HL-60/S4 treated with phorbol 12-myristate 13-acetate at 8.2 ng/mL for 4 days and 3 days (cell line): ENCODE measurements at regions not wholly inside any gene's neighbourhood (a gene's known extent, or its start where the extent isn't known, plus 50 kb on each side); places are given as distances from the start of the nearest gene placed in this dataset.
"Not testable (repeated sequence)": the region's sequence is repeated elsewhere in the genome, so short reads cannot be mapped to it uniquely, and the experiment has no call there.

ENCODE experiments used
- in situ Hi-C: fragments of 300-500 bp; cut with MboI; formaldehyde crosslinking; loops from 2 replicates; pipeline ENCODE4 v1.15.0; 2022; ENCODE audit warnings: low sequenced_read_pairs

DNA sequence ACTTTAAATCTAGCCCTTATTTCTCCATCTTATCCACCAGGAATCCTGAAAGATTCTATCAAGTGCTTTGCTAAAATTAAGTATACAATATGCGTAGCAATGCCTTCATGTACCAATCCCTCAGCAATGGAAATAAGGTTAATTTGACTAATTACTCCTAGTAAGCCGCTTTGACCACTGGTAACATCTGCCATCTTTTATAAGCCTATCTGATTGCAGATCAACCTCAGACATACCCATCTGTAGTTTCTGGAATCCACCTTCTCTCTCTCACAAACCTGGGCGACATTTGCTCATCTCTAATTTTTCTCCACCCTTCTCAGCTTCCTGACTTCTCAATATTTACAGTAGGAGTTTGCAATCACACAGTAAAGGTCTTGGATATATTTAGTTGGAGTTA lies 138.8 kb upstream of the CRHR1 start:
- in situ Hi-C loops = loop anchor here (10.0 kb wide), 1 partner anchor 179 kb away; no protein-coding TSS in a partner anchor

DNA sequence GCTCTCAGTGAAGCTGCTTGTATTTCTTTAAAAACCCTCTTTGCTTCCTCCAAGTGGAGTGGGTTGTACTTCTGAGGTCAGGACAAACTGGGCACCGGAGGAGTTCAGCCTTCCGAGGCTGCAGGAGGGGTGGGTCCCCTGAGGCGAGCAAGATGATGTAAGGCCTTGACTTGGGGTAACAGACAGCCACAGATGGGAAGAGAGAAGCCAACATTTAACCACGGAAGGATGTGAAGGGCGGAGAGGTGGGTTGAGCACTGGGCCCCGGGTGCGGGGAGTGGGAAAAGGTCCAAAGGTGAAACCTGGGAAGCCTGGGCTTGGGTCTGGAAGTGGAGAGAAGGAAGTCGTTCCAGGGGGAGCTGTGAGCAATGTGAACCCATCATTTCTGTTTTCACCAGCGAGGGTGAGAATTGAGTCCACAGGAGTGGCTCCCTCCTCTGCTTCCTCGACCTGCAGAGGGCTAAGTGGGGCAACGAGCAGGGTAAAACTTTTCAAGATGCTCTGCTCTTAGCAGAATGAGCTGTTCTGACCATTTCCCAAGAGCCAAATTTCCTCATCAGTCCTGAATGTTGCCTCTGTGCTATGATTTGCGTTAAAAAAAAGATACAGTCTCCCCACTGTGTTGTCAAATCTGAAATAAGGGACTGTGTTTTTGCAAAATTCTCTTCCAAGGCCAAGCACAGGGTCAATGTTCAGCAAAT lies 137.7 kb upstream of the CRHR1 start:
- in situ Hi-C loops = loop anchor here (10.0 kb wide), 1 partner anchor 178 kb away; no protein-coding TSS in a partner anchor

DNA sequence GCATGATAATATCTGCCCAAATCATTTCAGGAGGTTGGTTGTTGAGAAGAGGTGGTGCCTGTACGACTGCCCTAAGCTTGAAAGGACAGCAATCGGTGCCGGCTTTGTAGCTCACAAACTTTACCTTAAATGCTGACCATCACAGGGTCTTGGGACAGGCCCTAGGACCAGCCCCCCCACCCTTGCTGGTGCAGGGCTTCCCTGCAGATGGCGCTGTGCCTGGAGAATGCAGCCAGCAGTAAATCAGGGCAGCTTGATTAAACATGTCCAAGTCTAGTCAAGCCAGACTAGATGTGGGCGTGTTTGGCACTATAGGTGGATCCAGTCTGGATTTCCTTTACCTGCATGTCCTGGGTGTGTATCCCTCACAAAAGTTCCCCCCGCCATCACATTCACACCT lies 135.5 kb upstream of the CRHR1 start:
- in situ Hi-C loops = loop anchor here (10.0 kb wide), 1 partner anchor 176 kb away; no protein-coding TSS in a partner anchor

DNA sequence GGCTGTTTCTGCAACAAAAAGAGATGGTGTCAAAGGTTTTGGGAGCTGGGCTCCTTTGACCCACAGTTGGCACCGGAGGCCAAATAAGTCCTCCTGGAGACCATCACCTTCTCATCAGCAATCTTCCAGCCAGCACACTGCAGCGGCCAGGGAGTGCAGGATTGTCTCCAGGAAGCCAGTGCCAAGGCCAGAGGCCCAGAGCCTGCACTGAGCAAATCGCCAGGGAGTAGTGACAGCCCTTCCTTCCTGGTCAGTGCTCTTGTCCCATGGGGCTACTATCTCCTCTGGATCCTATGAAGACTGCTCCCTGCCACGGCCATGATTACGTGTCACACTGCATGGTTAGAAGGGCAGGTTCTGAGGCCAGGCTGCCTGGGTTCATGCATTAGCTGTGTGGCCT lies 134.3 kb upstream of the CRHR1 start:
- in situ Hi-C loops = loop anchor here (10.0 kb wide), 1 partner anchor 175 kb away; no protein-coding TSS in a partner anchor

DNA sequence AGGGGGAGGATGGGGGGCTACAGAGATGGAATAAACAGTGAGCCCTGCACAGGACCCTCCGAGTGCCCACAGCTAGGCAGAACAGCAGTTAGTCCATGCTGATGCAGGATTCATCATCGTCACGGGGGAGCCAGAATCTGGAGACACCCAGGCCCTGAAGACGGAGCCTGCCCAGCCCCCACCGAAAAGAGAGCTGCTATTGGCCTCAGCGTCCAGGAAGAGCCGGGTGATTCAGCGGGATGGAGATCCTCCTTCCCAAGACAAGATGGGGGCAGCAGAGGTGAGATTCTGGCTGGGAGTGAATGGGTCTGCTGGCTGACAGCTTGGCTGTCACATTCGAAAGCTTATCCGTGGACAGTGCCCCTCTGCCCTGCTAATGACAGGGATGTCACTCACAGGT lies 133.6 kb upstream of the CRHR1 start:
- in situ Hi-C loops = no loop called here

DNA sequence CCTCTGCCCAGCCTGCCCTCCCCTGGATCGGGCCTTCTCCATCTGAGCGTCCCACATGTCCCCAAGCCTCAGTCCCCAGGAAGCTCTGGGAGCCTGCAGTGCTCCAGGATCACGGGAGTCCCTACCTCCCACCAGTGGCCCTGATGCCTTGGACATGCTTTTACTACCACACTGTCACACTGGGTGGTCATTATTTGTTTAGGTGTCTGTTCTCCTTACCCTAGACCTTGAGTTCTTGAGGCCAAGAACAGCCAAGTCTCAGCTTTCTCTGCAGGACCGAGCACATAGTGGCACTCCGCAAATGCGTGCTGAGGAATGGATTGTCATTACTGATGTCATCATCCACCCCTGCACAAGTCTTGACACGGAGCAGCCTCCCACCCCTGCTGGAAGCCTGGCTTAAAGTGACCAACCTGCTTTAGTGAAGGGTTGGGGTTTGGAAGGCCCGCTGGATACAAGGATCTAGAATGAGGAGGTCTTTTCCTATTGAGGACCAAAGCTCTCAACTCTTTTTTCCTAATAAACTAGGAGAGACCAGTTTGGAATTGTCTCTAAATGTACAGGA lies 132.9 kb upstream of the CRHR1 start:
- in situ Hi-C loops = no loop called here

DNA sequence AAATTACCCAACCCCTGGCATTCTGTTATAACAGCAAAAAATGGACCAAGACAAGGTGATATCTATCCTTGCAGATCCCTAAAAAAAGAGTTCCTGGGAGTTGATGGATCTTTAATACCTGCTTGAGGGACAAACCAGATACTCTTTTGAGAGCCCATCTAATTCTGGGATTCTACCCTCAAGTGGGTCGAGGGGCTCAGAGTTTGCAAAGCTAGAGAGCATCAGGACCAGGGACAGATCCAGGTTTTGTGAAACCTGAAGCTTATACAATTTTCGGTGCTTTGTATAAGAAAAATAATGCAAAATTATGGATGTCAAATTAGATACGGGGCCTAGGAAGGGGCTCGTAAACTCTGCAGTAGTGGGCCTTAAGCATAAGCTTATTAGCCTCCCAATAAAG lies 130.5 kb upstream of the CRHR1 start:
- in situ Hi-C loops = no loop called here

DNA sequence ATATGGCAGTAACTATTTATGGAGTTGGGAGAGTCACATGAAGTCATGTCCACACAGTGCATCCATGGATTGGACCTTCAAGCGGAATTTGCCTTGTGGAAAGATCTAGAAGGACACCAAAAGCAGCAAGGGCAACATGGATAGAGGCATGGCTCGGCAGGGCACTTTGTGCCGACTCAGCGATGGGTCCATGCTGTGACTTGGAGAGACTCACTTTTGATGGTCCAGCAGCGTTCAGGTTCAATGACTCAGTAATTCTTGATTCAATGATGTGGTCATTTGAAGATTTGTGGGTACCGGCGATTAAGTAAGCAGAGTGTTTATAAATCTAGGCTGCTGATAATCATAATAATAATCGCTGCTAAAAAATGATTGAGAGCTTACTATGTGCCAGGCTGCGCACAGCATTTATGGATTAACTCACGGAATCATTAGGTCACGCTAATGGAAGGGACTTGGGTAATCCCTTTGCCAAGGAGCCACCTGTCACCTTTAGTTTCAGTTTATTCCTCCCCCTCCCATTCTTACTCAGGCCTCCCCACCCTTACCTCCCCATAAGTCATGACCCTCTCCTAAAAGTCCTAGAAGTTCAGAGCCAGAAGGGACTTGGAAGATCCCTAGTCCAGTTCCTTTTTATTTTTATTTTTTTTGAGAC lies 127.5 kb upstream of the CRHR1 start:
- in situ Hi-C loops = no loop called here

DNA sequence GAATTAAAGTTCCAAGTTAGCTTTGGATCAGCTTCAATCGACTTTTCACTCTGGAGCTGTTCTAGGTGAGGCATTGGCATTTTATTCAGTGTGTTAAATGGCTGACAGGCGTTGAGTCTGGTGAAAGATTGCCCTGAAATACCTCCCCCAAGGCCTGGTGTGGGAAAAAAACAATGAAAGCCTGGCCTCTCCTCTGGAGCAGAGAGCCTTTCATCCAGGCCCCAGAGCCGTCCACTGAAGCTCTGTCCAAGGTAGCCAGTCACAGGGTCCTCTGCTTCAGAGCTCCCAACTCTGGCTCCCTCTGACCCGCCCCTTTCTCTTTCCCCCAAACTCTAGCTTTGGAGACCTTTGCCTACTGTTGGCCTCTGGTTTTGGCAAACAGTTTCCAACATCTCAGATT lies 123.6 kb upstream of the CRHR1 start:
- in situ Hi-C loops = no loop called here

DNA sequence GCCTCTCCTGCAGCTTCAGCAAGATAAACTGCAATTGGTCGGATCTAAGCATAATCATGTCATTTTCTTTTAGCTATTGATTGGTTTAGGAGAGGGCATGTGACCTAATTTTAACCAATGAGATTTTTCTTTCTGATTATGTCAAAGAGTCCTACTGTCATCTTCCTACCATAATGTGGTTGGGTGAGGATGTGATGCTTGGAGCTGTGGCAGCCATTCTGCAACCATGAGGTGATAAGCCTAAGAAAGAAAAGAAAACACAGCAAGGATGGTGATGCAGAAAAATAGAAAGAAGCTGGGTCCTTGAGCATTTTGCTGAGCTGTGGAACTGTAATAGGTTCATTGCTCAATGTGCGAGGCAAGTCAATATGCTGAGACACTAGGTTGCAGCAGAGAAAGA lies 121.7 kb upstream of the CRHR1 start:
- in situ Hi-C loops = no loop called here

DNA sequence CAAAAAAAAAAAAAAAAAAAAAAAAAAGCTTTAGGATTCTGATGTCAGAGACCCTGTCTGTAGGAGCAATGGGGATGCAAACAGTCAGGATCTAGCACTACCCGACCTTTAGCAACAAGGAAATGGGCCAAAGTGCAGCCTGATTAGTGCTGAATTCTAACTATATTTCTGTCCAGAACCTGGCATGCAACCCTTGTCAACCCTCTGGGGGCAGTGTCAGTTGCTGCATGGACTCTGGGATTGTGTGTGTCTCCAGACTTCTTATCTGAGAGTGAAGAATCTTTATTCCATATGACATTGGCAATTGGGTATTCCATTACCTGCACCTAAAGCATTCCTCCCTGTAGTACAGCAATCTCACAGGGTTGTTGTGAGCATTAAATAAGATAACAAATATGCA lies 120.3 kb upstream of the CRHR1 start:
- in situ Hi-C loops = no loop called here

DNA sequence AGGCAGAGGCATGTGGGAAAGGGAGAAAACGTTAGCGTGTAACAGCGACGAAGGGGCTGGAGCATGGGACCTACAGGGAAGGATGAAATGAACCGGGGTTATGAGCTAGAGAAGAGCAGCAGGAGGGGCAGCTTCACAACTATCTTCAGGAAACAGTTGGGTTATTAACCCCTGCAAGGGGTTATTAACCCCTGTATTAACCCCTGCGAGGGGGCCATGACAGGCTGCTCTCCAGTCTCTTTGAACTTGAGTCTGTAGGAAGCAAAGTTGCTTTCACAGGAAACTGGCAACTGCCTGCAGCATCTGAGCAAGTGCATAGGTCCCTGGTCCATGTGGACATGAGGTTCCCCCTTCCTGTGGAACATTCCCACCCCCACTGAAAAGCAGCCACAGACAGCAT lies 119.2 kb upstream of the CRHR1 start:
- in situ Hi-C loops = no loop called here

DNA sequence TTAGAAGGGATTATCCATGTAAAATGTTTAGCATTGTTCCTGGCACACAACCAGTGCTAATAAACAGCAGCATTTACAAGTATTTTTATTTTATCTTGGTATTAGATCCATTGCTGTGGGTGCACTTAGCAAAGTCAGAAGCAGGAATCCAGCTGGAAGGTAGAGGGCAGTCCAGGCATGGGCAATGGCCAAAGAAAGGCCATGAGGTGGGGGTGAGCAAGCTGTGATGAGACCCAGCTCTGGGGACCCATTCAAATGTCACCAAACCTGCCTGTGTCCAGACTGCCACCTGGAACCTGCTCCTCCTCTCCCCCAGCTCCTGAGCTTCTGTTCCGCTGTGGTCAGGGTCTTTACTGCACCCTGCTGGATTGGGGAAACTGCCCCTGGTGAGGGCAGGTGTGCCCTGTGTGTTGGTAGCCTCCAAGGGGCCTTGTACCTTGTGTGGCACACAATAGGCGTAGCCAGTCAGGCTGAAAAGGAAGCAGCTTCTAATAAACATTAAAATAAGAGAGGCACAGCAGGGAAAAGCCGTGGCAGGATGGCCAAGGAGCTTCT lies 118.0 kb upstream of the CRHR1 start:
- in situ Hi-C loops = no loop called here

DNA sequence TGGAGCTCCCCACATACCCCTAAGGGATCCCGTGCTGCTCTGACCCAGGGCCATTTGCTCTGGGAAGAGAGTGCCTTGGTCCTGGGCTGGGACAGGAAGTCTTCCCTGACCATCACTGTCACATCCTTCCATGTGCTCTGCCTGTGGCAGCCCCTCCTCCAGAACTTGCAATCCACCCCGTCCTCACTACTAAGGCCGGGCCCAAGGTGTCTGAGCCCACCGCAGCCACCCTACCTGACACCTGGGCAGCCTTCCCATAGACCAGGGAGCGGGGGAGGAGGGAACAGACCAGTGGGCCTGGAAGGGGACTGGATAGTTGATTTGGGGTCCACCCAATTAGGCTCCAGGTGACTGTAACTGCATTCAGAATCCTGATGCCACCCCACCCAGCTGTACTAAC lies 117.5 kb upstream of the CRHR1 start:
- in situ Hi-C loops = no loop called here

DNA sequence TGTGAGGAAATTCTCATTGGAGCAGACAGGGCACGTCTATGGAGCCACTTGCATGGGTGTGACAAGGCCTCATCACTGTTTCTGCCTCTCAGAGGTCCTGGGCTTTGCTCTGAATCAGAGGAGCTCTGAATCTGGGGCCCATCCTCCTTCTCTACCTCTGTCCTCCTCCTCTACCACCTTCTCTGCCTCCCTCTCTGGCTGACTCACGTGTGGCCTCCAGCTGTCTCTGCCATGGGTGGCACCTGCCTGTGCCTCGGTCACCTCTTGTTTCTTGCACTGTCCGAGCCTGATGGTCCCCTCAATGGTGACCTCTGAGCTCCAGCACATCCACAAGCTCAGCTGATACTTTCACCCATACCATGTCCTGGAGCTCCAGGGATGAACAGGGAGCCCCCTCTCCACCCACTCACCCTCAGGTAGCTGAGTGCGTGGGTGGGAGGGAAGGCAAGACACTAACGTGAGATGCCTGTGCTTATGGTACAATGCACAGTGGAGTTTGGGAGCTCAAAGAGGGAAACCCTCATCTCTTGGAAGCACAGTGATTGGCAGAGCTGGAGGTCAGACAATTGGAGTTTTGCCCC lies 116.4 kb upstream of the CRHR1 start:
- in situ Hi-C loops = no loop called here

DNA sequence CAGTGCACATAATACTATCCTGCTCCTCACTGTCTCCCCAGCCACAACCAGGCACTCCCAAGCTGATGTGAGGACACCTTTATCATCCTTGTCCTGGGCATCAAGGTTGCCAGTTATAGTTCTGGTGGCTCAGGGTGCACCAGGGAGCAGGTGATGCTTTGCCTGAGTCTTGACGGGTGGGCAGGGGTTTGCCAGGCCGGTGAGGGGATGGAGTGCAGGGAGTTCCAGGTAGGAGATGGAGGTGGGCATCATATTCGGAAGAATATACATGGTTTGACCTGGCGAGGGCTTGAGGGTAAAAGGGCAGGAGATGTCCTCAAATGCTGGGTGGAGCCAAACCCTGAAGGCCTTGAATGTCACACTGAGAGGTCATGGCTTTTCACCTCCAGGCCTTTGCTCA lies 115.8 kb upstream of the CRHR1 start:
- in situ Hi-C loops = no loop called here

DNA sequence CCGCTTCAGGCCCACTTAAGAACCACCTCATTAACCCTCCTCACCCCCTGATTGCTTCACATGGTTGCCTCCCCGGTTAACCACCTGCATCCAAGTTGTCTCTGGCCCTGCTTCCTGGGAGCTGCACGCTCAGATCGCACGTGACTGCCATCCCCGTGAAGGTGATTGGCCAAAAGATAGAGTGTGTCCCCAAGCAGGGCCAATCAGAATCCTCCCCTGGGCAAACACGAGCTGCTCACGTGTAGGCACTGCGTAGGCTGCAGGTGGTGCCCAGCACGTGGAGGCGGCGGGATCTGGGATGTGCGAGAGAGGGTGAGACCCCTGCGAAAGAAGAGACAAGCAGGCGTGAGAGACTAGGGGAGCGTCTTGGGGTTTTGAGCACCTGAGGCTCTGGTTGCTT lies 111.8 kb upstream of the CRHR1 start:
- in situ Hi-C loops = no loop called here

DNA sequence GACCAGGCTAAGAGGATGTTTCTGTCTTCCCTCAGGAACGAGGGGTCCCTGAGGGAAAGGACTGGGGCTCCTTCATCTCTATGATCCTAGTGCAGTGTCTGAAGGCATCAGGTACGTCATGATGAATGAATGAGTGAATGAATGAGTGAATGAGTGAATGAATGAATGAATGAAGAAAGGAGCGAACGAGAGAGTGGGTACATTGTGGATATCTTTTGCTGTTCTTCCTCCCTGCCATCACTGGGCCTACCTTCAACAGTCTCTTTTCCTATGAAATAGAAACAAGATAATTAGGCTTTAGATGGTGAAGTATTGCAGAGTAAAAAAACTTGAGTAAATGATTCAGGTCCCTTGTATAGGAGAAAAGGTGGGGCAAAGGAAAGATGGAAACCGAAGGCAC lies 111.3 kb upstream of the CRHR1 start:
- in situ Hi-C loops = no loop called here

DNA sequence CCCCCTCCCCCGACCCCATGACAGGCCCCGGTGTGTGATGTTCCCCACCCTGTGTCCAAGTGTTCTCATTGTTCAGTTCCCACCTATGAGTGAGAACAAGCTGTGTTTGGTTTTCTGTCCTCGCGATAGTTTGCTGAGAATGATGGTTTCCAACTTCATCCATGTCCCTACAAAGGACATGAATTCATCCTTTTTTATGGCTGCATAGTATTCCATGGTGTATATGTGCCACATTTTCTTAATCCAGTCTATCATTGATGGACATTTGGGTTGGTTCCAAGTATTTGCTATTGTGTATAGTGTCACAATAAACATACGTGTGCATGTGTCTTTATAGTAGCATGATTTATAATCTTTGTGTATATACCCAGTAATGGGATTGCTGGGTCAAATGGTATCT lies 110.4 kb upstream of the CRHR1 start:
- in situ Hi-C loops = not testable (repeated sequence)

DNA sequence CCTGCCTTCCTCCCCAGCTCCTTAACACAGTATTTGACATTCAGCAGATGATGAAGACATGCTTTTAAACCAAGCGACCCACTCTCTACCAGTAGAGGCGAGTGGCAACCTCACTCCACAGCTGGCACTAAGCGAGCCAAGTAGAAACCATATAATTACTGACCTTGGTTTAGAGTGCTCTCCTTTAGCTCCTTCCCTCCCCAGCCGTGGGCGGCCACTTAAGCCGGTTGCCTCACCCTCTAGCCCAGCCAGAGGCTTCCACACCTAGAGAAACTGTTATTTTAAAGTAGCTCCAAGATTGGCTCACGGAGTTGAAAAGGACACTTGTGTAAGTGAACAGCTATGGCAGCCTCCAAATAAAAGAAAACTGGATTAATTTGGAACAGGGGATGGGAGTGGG lies 109.1 kb upstream of the CRHR1 start:
- in situ Hi-C loops = no loop called here

DNA sequence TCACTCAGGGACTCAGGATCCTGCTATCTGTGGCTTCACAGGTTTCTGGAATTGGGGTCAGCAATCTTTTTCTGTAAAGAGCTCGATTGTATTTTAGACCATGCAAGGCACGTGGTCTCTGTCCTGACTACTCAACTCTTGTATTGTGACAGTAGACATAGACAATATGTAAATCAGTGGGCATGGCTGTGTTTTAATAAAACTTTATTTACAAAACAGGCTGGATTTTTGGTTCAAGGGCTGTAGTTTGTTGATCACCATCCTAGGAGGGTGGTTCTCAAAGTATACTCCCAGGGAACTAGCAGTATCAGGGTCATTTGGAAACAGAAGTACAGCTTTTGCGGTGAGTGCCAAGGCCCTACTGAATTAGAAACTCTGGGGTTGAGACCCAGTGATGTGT lies 108.2 kb upstream of the CRHR1 start:
- in situ Hi-C loops = no loop called here

DNA sequence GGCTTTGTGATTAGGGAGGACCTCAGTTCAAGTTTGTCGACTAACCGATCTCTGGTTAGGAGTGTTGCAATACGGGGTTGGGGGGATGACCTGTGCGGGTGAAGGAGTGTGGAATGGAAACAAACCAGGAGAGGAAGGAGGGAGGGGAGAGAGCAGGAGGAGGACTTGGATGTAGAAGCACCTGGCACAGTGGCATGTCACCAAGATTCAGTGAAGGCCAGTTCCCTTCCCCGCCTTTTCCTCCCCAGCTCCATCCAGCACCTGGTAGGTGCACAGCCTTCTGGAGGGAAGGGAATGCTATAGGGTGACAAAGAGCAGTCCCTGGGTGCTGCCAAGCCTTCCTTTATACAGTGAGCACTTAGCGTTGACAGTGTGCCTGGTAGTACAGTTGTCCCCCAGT lies 107.4 kb upstream of the CRHR1 start:
- in situ Hi-C loops = no loop called here
